Esophagus muscularis mucosa (tissue), 4 donors: ENCODE measurements at regions not wholly inside any gene's neighbourhood (a gene's known extent, or its start where the extent isn't known, plus 50 kb on each side); places are given as distances from the start of the nearest gene placed in this dataset.

Source experiments
- DNase-seq: peaks from one replicate; pipeline ENCODE4 v3.0.0-alpha.2; 2017; ENCODE audit errors: extremely low spot score
- H3K27ac ChIP-seq, 4 donors: fragments of 200-600 bp; sonication (generic); replicated peaks in 1 of 4; 1 replicate in 3 of 4; 2 replicates in 1 of 4; pipeline ENCODE4 v1.5.1; 2016 to 2019; ENCODE audit warnings: mild to moderate bottlenecking in 1 of 4
- H3K27me3 ChIP-seq, 4 donors: fragments of 200-600 bp; sonication (generic); one replicate each; pipeline versions ENCODE4 v1.5.1 to v1.6.0; 2016 to 2019
- H3K36me3 ChIP-seq, 4 donors: fragments of 200-600 bp; sonication (generic); one replicate each; pipeline ENCODE4 v1.5.1; 2016 to 2019
- H3K4me1 ChIP-seq, 4 donors: fragments of 200-600 bp; sonication (generic); one replicate each; pipeline ENCODE4 v1.5.1; 2016 to 2019
- H3K4me3 ChIP-seq, 4 donors: fragments of 200-600 bp; sonication (generic); 1 replicate in 2 of 4; 2 replicates in 2 of 4; pipeline ENCODE4 v1.5.1; 2016 to 2019; ENCODE audit warnings: mild to moderate bottlenecking in 4 of 4, moderate library complexity in 1 of 4
- H3K9me3 ChIP-seq, 4 donors: fragments of 200-600 bp; sonication (generic); 1 replicate in 3 of 4; 2 replicates in 1 of 4; pipeline ENCODE4 v1.5.1; 2016 to 2019
- EP300 ChIP-seq: sonication (generic); formaldehyde crosslinking; IDR thresholded peaks from one replicate; pipeline ENCODE4 v1.6.1; 2017; ENCODE audit warnings: antibody characterized with exemption
- POLR2A ChIP-seq: fragments of 450-650 bp; IDR thresholded peaks from one replicate; pipeline ENCODE4 v1.6.1; 2017; ENCODE audit warnings: antibody characterized with exemption, moderate library complexity, mild to moderate bottlenecking, low read depth
- POLR2AphosphoS5 ChIP-seq, 2 donors: sonication (generic); formaldehyde crosslinking; IDR thresholded peaks; one replicate each; pipeline ENCODE4 v1.6.1; 2017; ENCODE audit warnings: antibody characterized with exemption in 2 of 2
- WGBS: methylation state at CpG from one replicate; pipeline ENCODE4 v1.1.5; 2018; 5-methylcytosine and 5-hydroxymethylcytosine counted together
- intact Hi-C: fragments of 100-400 bp; cut with DNase I; formaldehyde crosslinking; loops from one replicate; pipeline ENCODE4 v1.15.1; 2023
- TF ChIP-seq, protein P1 (sequence below), 3 experiments: fragments of 200-600 bp in 2 of 3; fragments of 450-650 bp in 1 of 3; sonication (generic) in 2 of 3; IDR thresholded peaks; one replicate each; pipeline ENCODE4 v1.5.1; 2017 to 2019; ENCODE audit warnings: antibody characterized with exemption in 3 of 3, mild to moderate bottlenecking in 2 of 3, moderate library complexity in 1 of 3

DNA sequence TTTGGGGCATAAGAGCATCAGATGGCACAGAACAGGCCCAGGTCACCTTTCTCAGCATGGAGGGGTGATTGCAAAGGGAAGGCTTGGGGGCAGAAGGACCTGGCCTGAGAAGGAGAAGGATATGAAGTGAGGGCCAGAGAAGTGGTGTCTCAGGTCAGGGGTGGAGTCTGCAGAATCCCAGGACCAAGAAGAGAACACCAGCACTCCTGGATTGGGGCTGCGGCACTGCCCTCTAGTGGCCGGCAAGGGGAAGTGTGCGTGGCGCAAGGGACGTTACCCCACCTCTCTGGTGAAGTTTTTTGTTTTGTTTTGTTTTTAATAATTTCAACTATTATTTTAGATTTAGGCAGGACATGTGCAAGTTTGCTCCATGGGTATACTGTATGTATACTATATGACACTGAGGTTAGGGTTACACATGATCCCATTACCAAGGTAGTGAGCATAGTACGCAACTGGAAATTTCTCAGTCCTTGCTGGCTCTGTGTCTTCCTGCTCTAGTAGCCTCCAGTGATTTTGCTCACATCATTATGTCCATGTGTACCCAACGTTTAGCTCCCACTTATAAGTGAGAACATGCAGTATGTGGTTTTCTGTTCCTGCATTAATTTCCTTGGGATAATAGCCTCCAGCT lies 1548.6 kb downstream of the EFNA5 start:
- H3K27me3 ChIP-seq: no peaks in the 10 kb centered on the region
- TF ChIP-seq EP300 (no peak), POLR2AphosphoS5 (IDR thresholded peaks at IDR 0.05) (no peak), POLR2A (no peak)
- TF ChIP-seq, protein P1, sequence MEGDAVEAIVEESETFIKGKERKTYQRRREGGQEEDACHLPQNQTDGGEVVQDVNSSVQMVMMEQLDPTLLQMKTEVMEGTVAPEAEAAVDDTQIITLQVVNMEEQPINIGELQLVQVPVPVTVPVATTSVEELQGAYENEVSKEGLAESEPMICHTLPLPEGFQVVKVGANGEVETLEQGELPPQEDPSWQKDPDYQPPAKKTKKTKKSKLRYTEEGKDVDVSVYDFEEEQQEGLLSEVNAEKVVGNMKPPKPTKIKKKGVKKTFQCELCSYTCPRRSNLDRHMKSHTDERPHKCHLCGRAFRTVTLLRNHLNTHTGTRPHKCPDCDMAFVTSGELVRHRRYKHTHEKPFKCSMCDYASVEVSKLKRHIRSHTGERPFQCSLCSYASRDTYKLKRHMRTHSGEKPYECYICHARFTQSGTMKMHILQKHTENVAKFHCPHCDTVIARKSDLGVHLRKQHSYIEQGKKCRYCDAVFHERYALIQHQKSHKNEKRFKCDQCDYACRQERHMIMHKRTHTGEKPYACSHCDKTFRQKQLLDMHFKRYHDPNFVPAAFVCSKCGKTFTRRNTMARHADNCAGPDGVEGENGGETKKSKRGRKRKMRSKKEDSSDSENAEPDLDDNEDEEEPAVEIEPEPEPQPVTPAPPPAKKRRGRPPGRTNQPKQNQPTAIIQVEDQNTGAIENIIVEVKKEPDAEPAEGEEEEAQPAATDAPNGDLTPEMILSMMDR (IDR thresholded peaks at IDR 0.05): peak in 1 of 3 experiments; percentile 29
- H3K4me3 ChIP-seq: no peak overlapping the region
- peaks cover 0 to 3% (median 0%) of the 10 kb centered on the region in 4 donors for H3K9me3 ChIP-seq
- DNase-seq: no peak
- no peaks in the 10 kb centered on the region for H3K36me3 ChIP-seq
- no peaks in the 10 kb centered on the region for H3K4me1 ChIP-seq
- no peak overlapping the region for H3K27ac ChIP-seq
- WGBS: 81% methylated on average over 7 of the region's 7 CpGs
- intact Hi-C loops: no loop called here

DNA sequence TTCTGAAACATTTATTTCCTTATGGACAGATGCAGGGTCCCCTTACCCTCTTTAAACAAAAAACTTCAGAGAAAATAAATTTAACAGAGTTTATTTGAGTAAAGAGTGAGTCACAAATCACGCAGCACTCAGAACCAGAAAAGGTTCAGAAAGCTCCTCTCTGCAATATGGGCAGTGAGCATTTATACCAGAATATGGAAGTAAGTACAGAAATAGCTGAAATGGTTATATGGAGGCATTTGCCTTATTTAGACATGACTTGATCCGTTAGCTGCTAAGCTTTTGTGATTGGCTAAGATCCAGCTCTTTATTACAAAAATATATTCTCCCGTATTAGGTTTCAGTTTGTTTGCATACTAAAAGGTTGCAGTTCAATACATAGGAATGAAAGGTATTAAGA lies 1554.1 kb downstream of the EFNA5 start:
- intact Hi-C loops: no loop called here
- H3K4me1 ChIP-seq: no peaks in the 10 kb centered on the region
- no peak for DNase-seq
- WGBS: 66% methylated on average over 3 of the region's 3 CpGs
- no peaks in the 10 kb centered on the region for H3K36me3 ChIP-seq
- H3K27ac ChIP-seq: no peak overlapping the region
- H3K4me3 ChIP-seq: no peak overlapping the region
- H3K9me3 ChIP-seq: peaks cover 0 to 11% (median 6%) of the 10 kb centered on the region in 4 donors
- TF ChIP-seq POLR2A (no peak), POLR2AphosphoS5 (IDR thresholded peaks at IDR 0.05) (no peak), EP300 (no peak)
- TF ChIP-seq, protein P1 (IDR thresholded peaks at IDR 0.05): no peak
- no peaks in the 10 kb centered on the region for H3K27me3 ChIP-seq

- Histone ChIP-seq H3K36me3 (no peaks in the 10 kb centered on the region), H3K4me3 (no peak overlapping the region), H3K4me1 (no peaks in the 10 kb centered on the region), H3K27ac (no peak overlapping the region), H3K27me3 (no peaks in the 10 kb centered on the region), H3K9me3 (peaks cover 0 to 11% (median 6%) of the 10 kb centered on the region in 4 donors)
- no peak for DNase-seq
- 100% methylated on average over 1 of the region's 1 CpG for WGBS
- TF ChIP-seq POLR2AphosphoS5 (IDR thresholded peaks at IDR 0.05): no peak
- no peak for TF ChIP-seq EP300
- no peak for TF ChIP-seq POLR2A
- TF ChIP-seq, protein P1 (IDR thresholded peaks at IDR 0.05): no peak
- intact Hi-C loops: no loop called here
Observed at GRCh38 chr5:106113922-106114321, 1556.8 kb downstream of the EFNA5 start.

GRCh38 chr5:106106384-106106783 lies 1564.4 kb downstream of the EFNA5 start:
- H3K27ac ChIP-seq: no peak overlapping the region
- H3K27me3 ChIP-seq: no peaks in the 10 kb centered on the region
- no peak overlapping the region for H3K4me3 ChIP-seq
- no peak for TF ChIP-seq EP300
- H3K4me1 ChIP-seq: no peaks in the 10 kb centered on the region
- 66% methylated on average over 2 of the region's 2 CpGs for WGBS
- DNase-seq: no peak
- H3K36me3 ChIP-seq: no peaks in the 10 kb centered on the region
- no peaks in the 10 kb centered on the region for H3K9me3 ChIP-seq
- intact Hi-C loops: no loop called here

GRCh38 chr5:106097340-106097739 lies 1573.4 kb downstream of the EFNA5 start:
- no peaks in the 10 kb centered on the region for H3K27me3 ChIP-seq
- H3K9me3 ChIP-seq: no peaks in the 10 kb centered on the region
- intact Hi-C loops: no loop called here
- H3K36me3 ChIP-seq: no peaks in the 10 kb centered on the region
- 55% methylated on average over 1 of the region's 1 CpG for WGBS
- no peak overlapping the region for H3K4me3 ChIP-seq
- TF ChIP-seq POLR2A (no peak), POLR2AphosphoS5 (IDR thresholded peaks at IDR 0.05) (no peak), EP300 (no peak)
- TF ChIP-seq, protein P1 (IDR thresholded peaks at IDR 0.05): no peak
- no peak overlapping the region for H3K27ac ChIP-seq
- no peak for DNase-seq
- H3K4me1 ChIP-seq: no peaks in the 10 kb centered on the region
